HG02798 (cell line): ENCODE measurements at regions not wholly inside any gene's neighbourhood (a gene's known extent, or its start where the extent isn't known, plus 50 kb on each side); places are given as distances from the start of the nearest gene placed in this dataset.

Source experiments
- ATAC-seq: cut with Tn5 transposase; IDR thresholded peaks from one replicate; pipeline ENCODE4 v1.9.1; 2021; ENCODE audit warnings: mild to moderate bottlenecking; ENCODE audit not compliant: unreplicated experiment, poor library complexity

DNA sequence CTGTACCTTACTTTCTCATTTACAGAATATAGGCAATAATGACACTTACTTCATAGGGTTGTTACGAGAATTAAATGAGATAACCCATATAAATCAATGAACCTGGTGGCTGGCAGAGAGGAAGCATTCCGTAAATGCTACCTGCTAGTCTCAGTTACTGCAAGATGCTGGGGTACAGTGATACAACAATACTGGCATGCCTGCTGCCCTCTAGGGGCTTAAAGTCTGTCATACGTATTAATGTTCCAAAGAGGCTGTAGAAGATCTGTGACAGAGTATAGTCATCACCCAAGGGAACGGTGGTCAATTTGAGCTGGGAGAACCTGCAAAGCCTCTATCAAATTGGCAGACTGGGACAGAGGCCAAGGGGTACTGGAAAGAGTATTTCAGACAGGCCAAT is 421.5 kb downstream of the GPAM start:
- ATAC-seq, result no peak

DNA sequence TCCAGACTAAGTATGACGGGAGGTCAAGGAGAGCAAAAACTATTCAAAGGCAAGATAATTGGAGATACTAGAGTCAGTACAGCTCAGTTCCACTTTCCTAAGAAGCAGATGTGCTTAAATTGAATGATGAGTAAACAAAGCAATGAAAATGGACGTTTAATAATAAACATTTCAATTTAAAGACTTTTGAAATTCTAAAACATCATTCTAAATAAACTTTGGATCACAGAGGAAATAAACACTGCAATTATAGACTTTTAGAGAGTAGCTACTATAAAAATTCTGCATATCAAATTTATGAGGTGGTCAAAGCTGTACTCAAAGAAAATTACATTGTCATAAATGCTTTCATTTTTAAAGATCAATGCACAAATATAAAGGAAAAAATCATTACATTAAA is 418.3 kb downstream of the GPAM start:
- ATAC-seq, result no peak

DNA sequence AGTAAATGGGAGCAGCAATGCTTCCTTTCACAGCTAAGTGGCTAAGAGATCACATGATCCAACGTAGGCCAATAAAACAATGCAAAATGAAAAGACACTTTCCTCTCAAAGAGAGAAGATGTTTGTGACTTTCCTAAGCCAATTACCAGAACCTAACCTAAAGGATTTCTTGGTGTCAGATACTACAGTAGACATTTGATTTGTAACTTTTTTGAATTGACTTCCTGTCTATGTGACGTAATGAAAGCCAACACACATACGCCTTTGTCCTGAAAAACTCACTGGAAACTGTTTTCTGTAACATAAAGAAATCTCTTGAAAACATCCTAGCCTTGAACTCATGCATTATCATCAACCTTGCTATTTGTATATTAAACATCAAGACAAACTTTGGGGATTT is 417.1 kb downstream of the GPAM start:
- ATAC-seq, result no peak

DNA sequence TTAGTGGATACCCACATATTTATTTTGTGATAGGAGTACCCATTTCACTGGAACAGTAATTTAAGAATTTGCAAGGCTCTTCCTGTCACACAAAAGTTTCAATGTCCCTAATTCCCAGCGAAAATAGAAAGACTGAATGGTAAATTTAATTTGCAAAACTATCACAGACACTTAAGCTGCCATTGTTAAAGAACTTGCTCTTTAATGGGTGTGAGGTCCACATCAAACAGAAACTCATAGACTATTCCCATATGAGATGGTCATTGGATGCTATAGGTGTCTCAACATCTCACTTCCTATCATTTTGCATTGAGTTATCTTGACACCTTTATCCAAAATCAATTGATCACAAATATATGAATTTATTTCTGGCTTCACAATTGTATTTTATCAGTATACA is 415.9 kb downstream of the GPAM start:
- ATAC-seq, result no peak

DNA sequence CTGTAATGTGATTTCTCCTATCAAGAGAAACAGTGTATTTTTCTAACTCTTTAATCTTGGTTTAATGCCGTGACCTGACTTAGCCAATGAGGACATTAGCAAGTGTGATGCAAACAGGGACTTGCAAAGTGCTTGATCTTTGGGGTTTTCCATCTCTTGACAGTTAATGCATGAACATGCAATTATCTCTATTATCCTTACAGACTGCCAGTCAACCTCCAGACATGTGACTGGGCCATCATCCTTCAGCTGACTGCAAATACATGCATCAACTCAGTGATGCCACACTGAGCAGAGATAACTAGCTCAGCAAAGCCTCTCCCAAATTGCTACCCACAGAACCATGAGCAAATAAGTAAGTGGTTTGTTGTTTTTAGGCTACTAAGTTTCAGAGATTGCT is 409.6 kb downstream of the GPAM start:
- ATAC-seq, result no peak

DNA sequence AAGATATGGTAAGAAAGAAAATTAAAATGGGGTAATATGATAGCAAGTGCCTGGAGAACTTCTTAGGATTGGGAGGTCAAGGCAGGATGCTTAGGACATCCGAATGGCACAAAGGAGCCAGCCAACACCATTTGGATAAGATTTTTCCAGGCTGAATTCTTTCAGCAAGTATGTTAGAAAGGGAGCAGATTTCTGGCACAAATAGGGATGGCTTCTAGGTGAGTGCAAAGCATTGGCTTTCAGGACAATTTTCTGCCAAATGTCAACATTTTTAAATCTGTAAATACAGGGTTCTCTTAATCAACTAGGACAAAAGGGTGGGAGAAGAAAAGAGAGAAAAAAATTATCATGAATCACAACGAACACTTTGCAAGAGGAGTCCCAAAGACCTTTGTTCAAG is 409.1 kb downstream of the GPAM start:
- ATAC-seq, result no peak

DNA sequence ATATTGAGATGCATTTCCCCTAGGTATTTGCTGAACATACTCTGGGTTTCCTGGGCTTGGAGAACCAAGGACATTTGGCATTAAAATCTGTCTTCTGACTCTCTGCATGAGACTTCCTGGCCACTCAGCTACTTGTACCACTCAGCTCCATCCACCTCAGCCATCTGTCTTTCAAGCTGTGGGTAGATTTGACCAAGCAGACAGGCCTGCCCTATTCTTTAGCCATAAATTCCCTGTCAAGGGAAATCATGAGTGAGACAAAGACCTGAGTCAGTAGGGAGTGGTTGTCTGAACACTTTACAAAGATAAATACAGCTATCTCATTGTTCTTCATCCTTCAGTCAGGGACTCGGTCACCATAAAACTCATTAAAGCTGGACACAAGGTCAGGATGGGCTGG is 399.1 kb downstream of the GPAM start:
- ATAC-seq, result no peak

DNA sequence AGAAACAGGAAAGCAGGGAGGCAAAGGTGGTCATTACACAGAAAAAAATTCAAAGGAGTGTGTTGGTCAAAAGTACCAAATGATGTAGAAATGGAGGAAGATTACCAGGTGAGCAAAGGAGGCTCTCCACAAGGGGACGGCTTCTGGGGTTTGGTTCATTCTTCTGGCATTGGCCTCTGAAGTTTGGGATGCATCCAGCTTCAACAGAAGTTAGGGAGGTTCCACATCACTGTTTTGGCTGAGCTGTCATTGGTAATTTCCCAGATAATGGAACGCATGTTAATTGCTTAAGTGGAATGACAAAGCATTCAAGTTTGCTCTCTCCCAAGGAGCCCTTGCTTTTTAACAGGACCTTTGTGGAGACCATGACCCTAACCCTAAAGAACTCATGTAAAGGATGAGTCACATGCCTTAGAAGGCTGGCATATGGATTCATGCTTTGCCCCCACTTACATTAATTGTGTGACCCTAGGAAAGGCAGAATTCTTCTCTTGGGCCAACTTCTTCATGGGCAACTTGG is 398.6 kb downstream of the GPAM start:
- ATAC-seq, result no peak

DNA sequence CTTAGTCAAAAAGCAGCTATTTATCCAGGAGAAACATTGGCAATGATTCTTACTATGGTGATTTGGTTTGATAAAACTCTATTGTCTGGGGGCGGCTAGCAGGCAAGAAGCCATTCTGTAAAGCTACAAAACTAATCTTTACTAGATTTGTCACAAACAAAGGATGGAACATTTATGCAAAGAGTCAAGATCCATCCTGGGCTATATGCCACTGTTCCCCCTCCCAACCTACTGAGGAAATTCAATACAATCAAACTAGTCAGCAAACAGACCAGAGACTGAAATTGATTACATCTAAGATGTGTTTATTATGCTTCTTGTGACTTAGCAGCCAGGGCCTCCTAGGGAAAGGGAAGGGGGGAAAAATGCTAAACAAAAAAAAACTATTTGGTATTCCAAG is 397.6 kb downstream of the GPAM start:
- no peak for ATAC-seq

DNA sequence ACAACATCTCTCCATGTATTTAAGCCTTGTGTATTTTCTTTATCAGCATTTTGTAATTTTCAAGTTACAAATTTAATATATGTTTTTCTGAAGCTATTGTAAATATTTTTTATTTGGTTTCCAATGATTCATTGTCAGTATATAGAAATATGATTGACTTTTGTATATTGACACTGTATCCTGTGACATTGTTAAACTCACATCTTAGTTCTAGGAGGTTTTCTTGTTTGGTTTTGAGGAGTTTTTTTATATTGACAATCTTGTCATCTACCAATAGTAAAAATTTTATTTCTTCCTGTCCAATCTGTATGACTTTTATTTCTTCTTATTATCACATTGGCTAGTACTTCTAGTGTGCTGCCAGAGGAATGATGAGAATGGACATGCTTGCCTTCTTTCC is 393.7 kb downstream of the GPAM start:
- no peak for ATAC-seq

DNA sequence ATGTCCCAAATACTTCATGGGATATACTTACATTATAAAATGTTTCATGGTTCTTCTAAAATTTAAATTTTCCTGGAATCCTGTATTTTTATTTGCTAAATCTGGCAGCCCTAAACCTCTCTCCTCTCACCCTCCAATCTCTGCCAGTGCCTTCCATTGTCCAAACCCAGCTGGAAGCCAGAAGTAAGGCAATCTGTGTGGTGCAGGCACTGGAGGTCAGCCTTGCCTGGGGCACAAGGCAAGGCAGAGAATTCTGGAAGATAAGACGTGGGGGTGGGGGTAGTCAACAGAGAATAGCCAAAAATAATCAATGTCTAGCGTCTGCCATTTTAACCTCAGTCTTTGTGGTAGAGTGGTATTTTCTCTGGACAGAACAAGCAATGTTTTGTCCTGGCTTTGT is 381.7 kb downstream of the GPAM start:
- ATAC-seq, result no peak

DNA sequence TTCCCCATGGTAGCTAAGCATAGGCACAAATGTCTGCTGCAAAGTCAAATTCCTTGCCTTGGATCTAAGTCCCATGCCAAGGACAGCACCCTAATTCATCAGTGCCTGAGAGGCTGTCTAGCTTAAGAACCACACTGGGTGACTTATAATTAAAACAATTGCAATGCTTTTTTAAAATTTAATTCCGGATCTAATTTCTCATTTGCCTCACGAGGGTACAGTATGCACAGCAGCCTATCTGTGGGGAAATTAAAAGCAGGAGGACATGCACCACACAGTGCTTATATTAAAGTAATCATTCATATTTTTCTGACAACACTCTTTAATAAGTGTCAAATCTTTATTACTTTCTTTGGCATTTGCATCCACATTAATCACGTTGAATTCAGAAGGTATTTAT is 378.8 kb downstream of the GPAM start:
- no peak for ATAC-seq

DNA sequence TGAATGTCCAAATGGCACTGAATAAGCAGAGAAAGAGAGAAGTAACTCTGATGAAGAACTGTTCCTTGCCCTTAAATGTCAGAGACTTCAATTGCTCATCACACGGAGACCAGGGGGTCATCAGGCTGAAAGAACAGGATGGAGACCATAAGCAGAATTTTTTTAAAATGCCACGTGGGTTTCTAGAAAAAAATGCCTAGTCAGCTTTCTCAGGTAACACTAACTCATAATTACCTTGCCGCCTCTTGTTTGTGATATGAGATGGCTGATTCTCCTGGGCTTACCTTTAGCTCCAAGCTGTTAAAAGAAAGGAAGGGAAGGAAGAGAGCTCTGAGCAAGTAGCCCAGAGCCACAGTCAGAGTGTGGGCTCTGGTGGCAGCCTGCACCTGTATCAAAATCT is 372.0 kb downstream of the GPAM start:
- ATAC-seq, result no peak

DNA sequence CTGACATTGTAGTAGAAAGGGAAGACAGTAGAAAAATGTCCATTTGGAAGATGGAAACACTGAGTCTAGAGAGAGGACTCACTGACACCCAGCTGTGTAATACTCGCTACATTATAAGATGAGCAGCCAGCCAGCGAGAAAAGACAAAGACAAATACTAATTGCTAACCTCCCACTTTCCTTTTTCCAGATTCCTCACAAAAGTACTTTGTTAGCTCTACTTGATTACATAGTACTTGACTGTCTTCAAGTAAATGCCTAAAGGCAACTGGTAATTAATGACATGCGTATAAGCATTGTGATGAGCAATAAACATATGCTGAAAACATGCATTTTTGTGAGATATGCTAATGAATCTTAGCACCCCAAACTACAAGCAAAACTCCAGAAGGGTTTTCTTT is 363.1 kb downstream of the GPAM start:
- ATAC-seq, result no peak

DNA sequence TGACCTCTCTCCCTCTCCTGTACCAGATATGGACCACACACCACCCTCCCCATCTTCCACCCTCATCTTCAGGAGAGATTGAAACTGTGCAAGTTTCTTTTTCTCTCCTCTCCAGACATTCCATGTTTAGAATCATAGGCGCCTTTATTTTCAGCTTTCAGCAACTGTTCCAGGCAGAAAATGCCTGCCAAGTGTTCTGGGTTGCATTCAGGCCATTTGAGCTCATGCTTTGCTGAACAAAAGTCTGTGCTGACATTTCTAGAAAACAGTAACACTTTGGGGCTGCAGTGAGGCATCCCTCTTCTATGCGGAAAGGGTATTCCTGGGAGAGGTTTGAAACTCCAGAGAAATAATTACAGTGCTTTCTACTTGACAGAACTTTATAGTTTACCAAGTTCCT is 361.7 kb downstream of the GPAM start:
- ATAC-seq, result no peak

DNA sequence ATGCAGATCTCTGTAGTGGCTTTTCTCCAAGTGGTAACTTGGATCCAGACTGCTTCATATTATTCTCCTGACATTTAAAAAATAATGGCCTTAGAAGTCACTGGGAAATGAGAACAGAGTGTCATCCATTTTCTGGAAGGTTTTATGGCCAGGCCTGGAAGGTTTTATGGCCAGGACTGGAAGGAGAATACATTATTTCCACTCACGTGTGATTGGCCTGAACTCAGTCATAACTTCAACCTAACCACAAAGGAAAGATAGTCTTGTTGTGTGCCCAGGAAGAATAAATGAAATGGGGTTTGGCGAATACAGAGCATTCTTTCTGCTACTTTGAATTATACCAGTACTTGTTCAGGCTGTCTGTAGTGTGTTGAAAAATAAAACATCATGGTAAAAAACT is 360.9 kb downstream of the GPAM start:
- no peak for ATAC-seq

DNA sequence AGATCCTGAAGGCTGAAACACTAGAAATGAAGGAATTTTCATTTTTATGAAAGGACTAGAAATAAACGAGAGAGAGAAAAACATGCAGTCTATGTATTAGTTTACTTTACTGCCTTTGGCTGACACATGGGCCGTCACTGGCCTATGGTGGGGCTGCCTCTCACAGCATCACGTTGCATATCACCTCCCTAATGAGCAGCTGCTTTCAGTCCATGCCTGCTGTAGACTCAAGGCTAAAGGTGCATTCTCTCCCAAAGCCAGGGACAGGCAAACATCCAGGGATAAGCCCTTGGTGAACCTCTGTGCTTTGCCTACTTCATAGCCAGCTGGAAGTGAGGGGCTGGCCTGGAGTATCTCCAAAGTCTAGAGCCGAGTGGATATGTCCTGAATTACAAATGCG is 359.4 kb downstream of the GPAM start:
- ATAC-seq, result no peak

DNA sequence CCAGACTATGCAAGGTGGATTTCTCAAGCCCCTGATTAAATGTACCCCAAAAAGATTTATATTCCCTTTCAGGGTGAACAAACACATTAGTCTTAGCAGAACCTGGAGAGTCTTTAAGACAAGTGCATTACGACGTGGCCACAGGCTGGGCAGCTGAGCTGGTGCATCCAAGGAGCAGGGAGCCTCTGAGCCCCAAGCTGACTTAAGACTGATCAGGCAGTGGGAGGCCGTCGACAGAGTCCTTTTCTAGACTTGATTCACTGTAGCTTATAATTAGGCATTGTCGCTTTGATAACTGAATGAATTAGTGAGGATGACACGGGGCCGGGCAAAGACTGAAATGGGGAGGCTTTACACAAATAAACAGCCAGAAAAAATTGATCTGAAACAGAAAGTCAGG is 353.2 kb downstream of the GPAM start:
- ATAC-seq, result no peak

DNA sequence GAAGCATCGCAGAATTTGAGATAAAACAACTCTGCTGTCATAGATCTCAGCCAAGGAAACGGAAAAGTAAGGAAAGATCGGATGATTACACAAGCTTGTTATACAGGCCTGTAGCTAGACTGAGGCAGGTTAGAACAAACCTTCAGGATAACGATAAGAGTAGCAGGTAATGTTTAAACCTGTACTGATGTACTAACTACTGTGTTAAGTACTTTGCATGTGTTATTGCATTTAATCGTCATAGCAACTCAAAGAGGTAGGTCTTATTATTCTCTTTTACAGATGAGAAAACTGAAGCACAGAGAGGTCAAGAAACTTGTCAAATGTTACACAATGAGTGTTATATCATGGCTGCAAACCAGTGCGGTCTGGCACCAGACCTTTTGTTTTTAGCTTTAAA is 352.5 kb downstream of the GPAM start:
- ATAC-seq, result no peak

DNA sequence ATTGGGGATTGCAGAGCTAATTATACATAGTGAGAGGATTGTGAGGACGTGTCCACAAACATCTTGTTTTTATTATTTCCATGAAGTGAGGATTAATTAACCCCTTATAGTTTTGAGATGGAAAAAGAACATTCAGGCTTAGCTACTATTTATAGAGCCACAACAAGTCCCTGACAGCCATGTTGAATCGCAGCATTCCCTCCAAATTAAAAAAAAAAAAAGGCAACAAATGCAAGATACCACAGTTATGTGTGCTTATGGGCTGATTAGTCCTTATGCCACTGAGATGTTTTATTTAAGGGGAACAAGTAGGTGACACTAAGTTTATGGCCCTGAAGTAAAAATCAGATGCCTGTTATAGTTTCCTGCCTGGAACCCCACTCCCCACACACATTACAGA is 350.3 kb downstream of the GPAM start:
- no peak for ATAC-seq

DNA sequence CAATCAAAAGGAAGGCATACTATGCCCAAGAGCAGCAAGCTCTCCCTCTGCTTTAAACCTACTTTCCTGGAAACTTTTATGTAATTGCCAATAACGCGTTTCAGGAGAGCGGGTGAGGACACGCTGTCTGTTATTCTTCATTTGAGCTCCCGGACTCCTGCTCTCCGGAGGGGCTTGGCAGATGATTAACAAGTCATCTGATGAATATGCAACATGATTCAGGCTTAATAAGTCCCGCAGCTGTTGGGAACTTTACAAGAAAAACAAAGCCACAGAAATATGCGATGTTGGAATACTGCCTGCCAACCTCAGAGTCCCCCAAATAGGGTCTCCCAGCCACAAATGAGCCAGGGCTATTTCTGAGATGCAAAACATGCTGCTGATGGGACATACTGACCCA is 348.0 kb downstream of the GPAM start:
- ATAC-seq, result no peak

DNA sequence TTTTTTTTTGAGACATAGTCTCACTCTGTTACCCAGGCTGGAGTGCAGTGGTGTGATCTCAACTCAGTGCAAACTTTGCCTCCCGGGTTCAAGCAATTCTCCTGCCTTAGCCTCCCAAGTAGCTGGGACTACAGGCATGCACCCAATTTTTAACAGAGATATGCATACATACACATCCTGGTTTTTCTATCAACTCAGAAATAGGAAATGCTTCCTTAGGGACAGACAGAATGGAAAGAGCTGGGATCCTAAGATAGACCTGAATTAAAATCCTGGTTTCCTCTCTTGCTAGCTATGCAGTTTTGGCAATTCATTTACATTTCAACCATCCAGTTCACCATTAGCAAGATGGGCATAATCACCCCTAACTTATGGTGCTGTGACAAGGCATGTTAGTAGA is 347.5 kb downstream of the GPAM start:
- ATAC-seq, result no peak

DNA sequence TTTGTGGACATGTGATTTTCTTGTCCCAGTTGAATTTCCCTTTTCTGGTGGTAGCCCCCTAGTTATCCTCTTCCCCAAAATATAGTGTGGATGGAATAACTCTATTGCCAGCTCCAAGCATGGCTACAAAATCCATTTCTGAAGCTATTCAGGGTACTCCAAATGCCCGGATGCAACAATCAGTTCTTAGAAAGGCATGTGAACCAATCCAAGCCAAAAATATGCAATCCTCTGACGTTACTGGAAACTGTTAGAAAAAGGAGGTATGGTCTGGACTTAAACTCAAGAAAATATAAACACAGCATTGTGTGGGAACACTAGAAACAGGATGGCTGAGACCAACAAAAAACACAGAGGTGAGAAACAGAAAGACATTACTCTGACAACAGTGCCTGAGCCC is 347.0 kb downstream of the GPAM start:
- ATAC-seq, result no peak
